ENCODE measurements at regions not wholly inside any gene's neighbourhood (a gene's known extent, or its start where the extent isn't known, plus 50 kb on each side); places are given as distances from the start of the nearest gene placed in this dataset.

GRCh38 chr1:177424744-177425143 is 254.0 kb downstream of the BRINP2 start:
- TF ChIP-seq CTCF (conservative IDR thresholded peaks at IDR 0.05): no peak
- no peak for TF ChIP-seq EZH2 (IDR thresholded peaks at IDR 0.05; ENCODE audit: low read depth)

All from PC-9 (cell line).